PC-3 (cell line): ENCODE measurements at regions not wholly inside any gene's neighbourhood (a gene's known extent, or its start where the extent isn't known, plus 50 kb on each side); places are given as distances from the start of the nearest gene placed in this dataset.

Experiments
- ATAC-seq: fragments of 200-7000 bp; cut with Tn5 transposase; 2 replicates; pipeline ENCODE4 v1.9.1; 2020; ENCODE audit warnings: mild to moderate bottlenecking, moderate library complexity
- BruUV-seq: library from RNA; stranded (reverse); fragments of 400-500 nt; replicated peaks from 2 replicates; lab custom pipeline; 2021; lab: Mats Ljungman, UMichigan
- CTCF ChIA-PET: fragments of 300-600 bp; sonication (Branson Sonifier 250); formaldehyde crosslinking; loops from one replicate; lab custom pipeline; 2022; ENCODE audit warnings: antibody characterized with exemption; lab: Charles Lee
- POLR2A ChIA-PET: fragments of 300-600 bp; sonication (Branson Sonifier 250); formaldehyde crosslinking; loops from one replicate; lab custom pipeline; 2022; ENCODE audit warnings: antibody characterized with exemption; ENCODE audit not compliant: unreplicated experiment; lab: Charles Lee
- DNase-seq: peaks from one replicate; pipeline ENCODE4 v3.0.0-alpha.2; 2015
- H2AFZ ChIP-seq: fragments of 300-600 bp; sonication (generic); 2 replicates; pipeline ENCODE4 v1.6.0; 2016; ENCODE audit warnings: antibody characterized with exemption, low read length
- H3F3A ChIP-seq: fragments of 300-600 bp; sonication (generic); one replicate; pipeline ENCODE4 v1.6.0; 2017; ENCODE audit warnings: antibody characterized with exemption, low read length, control low read depth, mild to moderate bottlenecking; ENCODE audit not compliant: unreplicated experiment
- H3K27ac ChIP-seq: fragments of 300-600 bp; sonication (generic); 2 replicates; pipeline ENCODE4 v1.5.1; 2016; ENCODE audit warnings: mild to moderate bottlenecking, low read length
- H3K27me3 ChIP-seq: fragments of 300-600 bp; sonication (generic); 2 replicates; pipeline ENCODE4 v1.6.1; 2016; ENCODE audit warnings: low read length, mixed read lengths
- H3K36me3 ChIP-seq: fragments of 300-600 bp; sonication (generic); 2 replicates; pipeline ENCODE4 v1.6.1; 2016; ENCODE audit warnings: low read depth, mixed run types, low read length, mixed read lengths
- H3K4me1 ChIP-seq: fragments of 300-600 bp; sonication (generic); 2 replicates; pipeline ENCODE4 v1.5.1; 2016; ENCODE audit warnings: low read length; ENCODE audit not compliant: insufficient read depth
- H3K4me2 ChIP-seq: fragments of 300-600 bp; sonication (generic); 2 replicates; pipeline ENCODE4 v1.6.0; 2016; ENCODE audit warnings: low read length
- H3K4me3 ChIP-seq: fragments of 300-600 bp; sonication (generic); 2 replicates; pipeline ENCODE4 v1.5.1; 2016; ENCODE audit warnings: mild to moderate bottlenecking, low read length, mixed read lengths
- H3K79me2 ChIP-seq: fragments of 300-600 bp; sonication (generic); 2 replicates; pipeline ENCODE4 v1.6.1; 2017; ENCODE audit warnings: low read length, mixed read lengths
- H3K9ac ChIP-seq: fragments of 300-600 bp; sonication (generic); 2 replicates; pipeline ENCODE4 v1.6.0; 2016; ENCODE audit warnings: mild to moderate bottlenecking, low read length
- H3K9me2 ChIP-seq: fragments of 300-600 bp; sonication (generic); replicated peaks from 2 replicates; pipeline ENCODE4 v1.6.1; 2016; ENCODE audit warnings: mixed run types, low read length, mixed read lengths
- H3K9me3 ChIP-seq: fragments of 300-600 bp; sonication (generic); 2 replicates; pipeline ENCODE4 v1.6.1; 2016; ENCODE audit warnings: low read length, mixed read lengths
- H4K20me1 ChIP-seq: fragments of 300-600 bp; sonication (generic); 2 replicates; pipeline ENCODE4 v1.6.1; 2016; ENCODE audit warnings: low read length, mixed read lengths
- EZH2 ChIP-seq: fragments of 300-600 bp; sonication (generic); IDR thresholded peaks from one replicate; pipeline ENCODE4 v1.6.1; 2017; ENCODE audit warnings: antibody characterized with exemption, mild to moderate bottlenecking, low read length; ENCODE audit not compliant: unreplicated experiment
- EZH2phosphoT487 ChIP-seq: fragments of 300-600 bp; sonication (generic); IDR thresholded peaks from 2 replicates; pipeline ENCODE4 v1.6.1; 2018; ENCODE audit warnings: mild to moderate bottlenecking, antibody characterized with exemption, low read length, borderline replicate concordance
- intact Hi-C: fragments of 100-400 bp; cut with micrococcal nuclease; formaldehyde crosslinking; loops from 2 replicates; pipeline ENCODE4 v1.9.0; 2023
- TF ChIP-seq, protein P1 (sequence below): fragments of 300-600 bp; sonication (generic); conservative IDR thresholded peaks from 2 replicates; pipeline ENCODE4 v1.5.1; 2017; ENCODE audit warnings: antibody characterized with exemption, low read depth, mild to moderate bottlenecking, low read length

DNA sequence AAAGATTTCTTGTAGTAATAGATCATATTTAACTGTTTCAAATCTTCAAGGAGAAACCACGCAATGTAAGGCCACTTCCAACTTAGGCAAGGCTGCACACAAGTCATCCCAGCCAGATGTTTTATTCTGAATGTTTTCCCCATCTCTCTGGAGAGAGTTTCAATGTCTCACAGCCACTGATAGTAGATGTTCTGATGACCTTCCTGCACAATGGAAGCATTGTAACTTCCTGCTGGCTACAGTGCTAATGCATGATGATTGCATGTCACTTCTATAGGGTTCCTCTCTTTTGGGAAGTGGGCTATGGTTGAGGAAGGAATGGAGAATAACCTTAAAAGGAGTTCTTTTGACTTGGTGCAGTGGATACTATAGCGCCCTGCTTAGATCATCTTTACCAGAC, 328.0 kb downstream of the ZNF621 start:
- Histone ChIP-seq H3K4me1 (no peaks in the 10 kb centered on the region), H3K4me3 (no peak overlapping the region), H3K36me3 (no peaks in the 10 kb centered on the region), H4K20me1 (no peaks in the 10 kb centered on the region), H3K27ac (no peak overlapping the region), H3K9ac (no peak overlapping the region), H3F3A (no peaks in the 10 kb centered on the region), H3K4me2 (no peak overlapping the region), H2AFZ (no peak overlapping the region), H3K9me3 (no peaks in the 10 kb centered on the region), H3K79me2 (no peaks in the 10 kb centered on the region), H3K27me3 (no peaks in the 10 kb centered on the region), H3K9me2 (no peaks in the 10 kb centered on the region; the same call in 1 of the 2 replicates)
- ChIA-PET POLR2A (no interaction called here), CTCF (no interaction called here)
- ATAC-seq (no peak), DNase-seq (no peak)
- no TSS peak for BruUV-seq
- TF ChIP-seq, protein P1, sequence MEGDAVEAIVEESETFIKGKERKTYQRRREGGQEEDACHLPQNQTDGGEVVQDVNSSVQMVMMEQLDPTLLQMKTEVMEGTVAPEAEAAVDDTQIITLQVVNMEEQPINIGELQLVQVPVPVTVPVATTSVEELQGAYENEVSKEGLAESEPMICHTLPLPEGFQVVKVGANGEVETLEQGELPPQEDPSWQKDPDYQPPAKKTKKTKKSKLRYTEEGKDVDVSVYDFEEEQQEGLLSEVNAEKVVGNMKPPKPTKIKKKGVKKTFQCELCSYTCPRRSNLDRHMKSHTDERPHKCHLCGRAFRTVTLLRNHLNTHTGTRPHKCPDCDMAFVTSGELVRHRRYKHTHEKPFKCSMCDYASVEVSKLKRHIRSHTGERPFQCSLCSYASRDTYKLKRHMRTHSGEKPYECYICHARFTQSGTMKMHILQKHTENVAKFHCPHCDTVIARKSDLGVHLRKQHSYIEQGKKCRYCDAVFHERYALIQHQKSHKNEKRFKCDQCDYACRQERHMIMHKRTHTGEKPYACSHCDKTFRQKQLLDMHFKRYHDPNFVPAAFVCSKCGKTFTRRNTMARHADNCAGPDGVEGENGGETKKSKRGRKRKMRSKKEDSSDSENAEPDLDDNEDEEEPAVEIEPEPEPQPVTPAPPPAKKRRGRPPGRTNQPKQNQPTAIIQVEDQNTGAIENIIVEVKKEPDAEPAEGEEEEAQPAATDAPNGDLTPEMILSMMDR = no peak
- TF ChIP-seq EZH2 (no peak), EZH2phosphoT487 (no peak)
- intact Hi-C loops = no loop called here

DNA sequence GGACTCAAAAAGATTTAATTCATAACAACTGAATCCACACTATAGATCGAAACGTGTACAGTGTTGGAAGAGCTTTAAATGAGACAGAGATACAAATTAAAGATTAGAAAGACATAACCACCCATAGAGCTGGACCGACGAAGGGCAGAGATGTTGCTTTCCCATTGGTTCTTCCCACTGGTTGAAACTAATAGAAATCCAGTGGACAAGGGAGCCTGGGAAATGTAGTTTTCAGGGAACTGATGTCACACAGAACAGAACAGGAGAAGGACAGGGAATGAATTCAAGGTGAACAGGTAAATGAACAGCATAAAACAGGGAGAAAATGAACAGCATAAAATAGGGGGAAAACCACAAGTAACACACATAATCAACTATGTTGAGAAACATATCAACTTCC, 328.7 kb downstream of the ZNF621 start:
- DNase-seq (no peak), ATAC-seq (no peak)
- no peaks in the 10 kb centered on the region for H3K79me2 ChIP-seq
- H3F3A ChIP-seq = no peaks in the 10 kb centered on the region
- ChIA-PET CTCF (no interaction called here), POLR2A (no interaction called here)
- H3K9me3 ChIP-seq = no peaks in the 10 kb centered on the region
- no peak overlapping the region for H3K4me2 ChIP-seq
- no peaks in the 10 kb centered on the region; the same call in 1 of the 2 replicates for H3K9me2 ChIP-seq
- no peak overlapping the region for H3K27ac ChIP-seq
- no peaks in the 10 kb centered on the region for H3K27me3 ChIP-seq
- H2AFZ ChIP-seq = no peak overlapping the region
- BruUV-seq = no TSS peak
- TF ChIP-seq EZH2 (no peak), EZH2phosphoT487 (no peak)
- TF ChIP-seq, protein P1 = no peak
- no peaks in the 10 kb centered on the region for H4K20me1 ChIP-seq
- H3K9ac ChIP-seq = no peak overlapping the region
- intact Hi-C loops = no loop called here
- no peaks in the 10 kb centered on the region for H3K4me1 ChIP-seq
- H3K36me3 ChIP-seq = no peaks in the 10 kb centered on the region
- H3K4me3 ChIP-seq = no peak overlapping the region

DNA sequence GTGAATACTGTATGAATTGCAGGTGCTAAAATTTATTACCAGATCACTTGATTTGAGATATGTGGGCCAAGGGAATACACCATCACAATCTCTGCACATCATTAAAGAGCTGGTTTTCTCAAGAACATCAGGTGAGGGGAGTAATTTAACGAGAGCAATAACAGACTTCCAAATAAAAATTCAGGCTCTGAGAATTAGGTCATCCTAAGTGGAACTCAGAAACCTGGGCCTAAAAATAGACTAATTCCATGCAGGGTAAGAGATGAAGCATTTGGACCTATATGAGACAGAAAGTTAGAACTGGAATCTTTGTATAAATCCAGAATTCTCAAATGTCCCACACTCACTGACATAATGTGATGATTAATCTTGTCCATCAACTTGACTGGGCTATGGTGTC, 331.1 kb downstream of the ZNF621 start:
- no TSS peak for BruUV-seq
- H3K9ac ChIP-seq = no peak overlapping the region
- no peak overlapping the region for H3K4me2 ChIP-seq
- no peaks in the 10 kb centered on the region for H3K9me3 ChIP-seq
- no peak overlapping the region for H3K4me3 ChIP-seq
- ChIA-PET CTCF (no interaction called here), POLR2A (no interaction called here)
- no peaks in the 10 kb centered on the region for H3K36me3 ChIP-seq
- H3K27me3 ChIP-seq = no peaks in the 10 kb centered on the region
- H3K27ac ChIP-seq = no peak overlapping the region
- TF ChIP-seq, protein P1 = no peak
- TF ChIP-seq EZH2 (no peak), EZH2phosphoT487 (no peak)
- no peaks in the 10 kb centered on the region for H4K20me1 ChIP-seq
- no peak for DNase-seq
- H3K9me2 ChIP-seq = no peaks in the 10 kb centered on the region; the same call in 1 of the 2 replicates
- H2AFZ ChIP-seq = no peak overlapping the region
- intact Hi-C loops = no loop called here
- no peak for ATAC-seq
- H3K4me1 ChIP-seq = no peaks in the 10 kb centered on the region
- no peaks in the 10 kb centered on the region for H3F3A ChIP-seq
- H3K79me2 ChIP-seq = no peaks in the 10 kb centered on the region
